SU-DHL-6 (cell line): ENCODE measurements at regions not wholly inside any gene's neighbourhood (a gene's known extent, or its start where the extent isn't known, plus 50 kb on each side); places are given as distances from the start of the nearest gene placed in this dataset.

Experiments used
- H2AFZ ChIP-seq: fragments of 200-600 bp; sonication (generic); 2 replicates; pipeline ENCODE4 v1.6.1; 2014; ENCODE audit warnings: low read depth, mild to moderate bottlenecking, moderate library complexity, mixed read lengths, antibody characterized with exemption, low read length; ENCODE audit not compliant: severe bottlenecking
- H3F3A ChIP-seq: fragments of 200-600 bp; shearing (Covaris generic); 2 replicates; pipeline ENCODE4 v1.6.0; 2016; ENCODE audit warnings: antibody characterized with exemption, mild to moderate bottlenecking; ENCODE audit not compliant: insufficient read depth
- H3K27ac ChIP-seq: fragments of 200-600 bp; sonication (generic); 2 replicates; pipeline ENCODE4 v1.5.1; 2016; ENCODE audit warnings: low read depth, mild to moderate bottlenecking, low read length, moderate library complexity, mixed read lengths
- H3K27me3 ChIP-seq: fragments of 200-600 bp; sonication (generic), shearing (Covaris generic); 2 replicates; pipeline ENCODE4 v1.6.0; 2014; ENCODE audit warnings: mild to moderate bottlenecking, low read length
- H3K36me3 ChIP-seq: fragments of 200-600 bp; sonication (generic); 2 replicates; pipeline ENCODE4 v1.6.1; 2014; ENCODE audit warnings: mild to moderate bottlenecking, low read length, mixed read lengths
- H3K4me2 ChIP-seq: fragments of 300-600, 200-600 bp; shearing (Covaris generic), sonication (generic); 2 replicates; pipeline ENCODE4 v1.6.0; 2014; ENCODE audit warnings: low read length, low read depth, mild to moderate bottlenecking; ENCODE audit not compliant: poor library complexity, severe bottlenecking
- H3K4me3 ChIP-seq: fragments of 200-600 bp; sonication (generic); 2 replicates; pipeline ENCODE4 v1.5.1; 2014; ENCODE audit warnings: antibody characterized with exemption, low read length, mild to moderate bottlenecking, mixed read lengths; ENCODE audit not compliant: insufficient read depth, poor library complexity, severe bottlenecking
- H3K79me2 ChIP-seq: fragments of 200-600 bp; sonication (generic); 2 replicates; pipeline ENCODE4 v1.6.1; 2014; ENCODE audit warnings: mild to moderate bottlenecking, low read length, moderate library complexity; ENCODE audit not compliant: insufficient read depth
- H3K9ac ChIP-seq: fragments of 200-600 bp; sonication (generic); 2 replicates; pipeline ENCODE4 v1.7.0; 2014; ENCODE audit warnings: mild to moderate bottlenecking, low read length
- H3K9me2 ChIP-seq: fragments of 200-600 bp; sonication (generic); replicated peaks from 2 replicates; pipeline ENCODE4 v1.6.1; 2014; ENCODE audit warnings: low read length; ENCODE audit not compliant: insufficient read depth
- H3K9me3 ChIP-seq: fragments of 200-600 bp; sonication (generic); 2 replicates; pipeline ENCODE4 v1.6.1; 2014; ENCODE audit warnings: low read length, mixed read lengths; ENCODE audit not compliant: insufficient read depth
- H4K20me1 ChIP-seq: fragments of 200-600 bp; sonication (generic); 2 replicates; pipeline ENCODE4 v1.6.1; 2014; ENCODE audit warnings: low read depth, mild to moderate bottlenecking, antibody characterized with exemption, low read length, moderate library complexity, mixed read lengths
- CTCF ChIP-seq: fragments of 200-600 bp; sonication (generic); IDR thresholded peaks from one replicate; pipeline ENCODE4 v1.5.1; 2017; ENCODE audit warnings: antibody characterized with exemption, mild to moderate bottlenecking, low read length, moderate library complexity; ENCODE audit not compliant: insufficient read depth, poor library complexity, severe bottlenecking
- EZH2phosphoT487 ChIP-seq: fragments of 200-600 bp; sonication (generic), shearing (Covaris generic); conservative IDR thresholded peaks from 2 replicates; pipeline ENCODE4 v1.6.1; 2018; ENCODE audit warnings: mild to moderate bottlenecking, antibody characterized with exemption, low read length, moderate library complexity, mixed read lengths

DNA sequence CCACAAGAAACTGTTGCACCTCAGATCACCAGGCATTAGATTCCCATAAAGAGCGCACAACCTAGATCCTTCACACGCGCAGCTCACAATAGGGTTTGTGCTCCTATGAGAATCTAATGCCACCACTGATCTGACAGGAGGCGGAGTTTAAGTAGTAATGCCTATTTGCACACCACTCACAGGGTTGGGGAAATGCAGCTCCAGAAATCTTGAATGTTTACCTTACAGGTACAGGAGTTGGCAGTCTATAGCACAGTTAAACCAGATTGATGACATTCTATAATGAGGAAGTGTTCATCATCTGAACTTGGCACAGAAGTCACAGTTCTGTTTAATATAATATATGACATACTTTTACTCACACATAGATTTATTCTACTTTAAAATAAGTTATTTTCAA, 732.2 kb upstream of the ZNF608 start:
- H3K9me2 ChIP-seq = no peaks in the 10 kb centered on the region
- H3F3A ChIP-seq = no peaks in the 10 kb centered on the region
- no peaks in the 10 kb centered on the region for H3K27me3 ChIP-seq
- H3K9ac ChIP-seq = no peak overlapping the region
- H4K20me1 ChIP-seq = no peaks in the 10 kb centered on the region
- H3K27ac ChIP-seq = no peak overlapping the region
- no peaks in the 10 kb centered on the region for H3K79me2 ChIP-seq
- no peak for TF ChIP-seq EZH2phosphoT487
- no peak for TF ChIP-seq CTCF
- no peaks in the 10 kb centered on the region for H3K9me3 ChIP-seq
- H3K36me3 ChIP-seq = no peaks in the 10 kb centered on the region
- no peak overlapping the region for H3K4me2 ChIP-seq
- H2AFZ ChIP-seq = no peak overlapping the region
- H3K4me3 ChIP-seq = no peak overlapping the region

DNA sequence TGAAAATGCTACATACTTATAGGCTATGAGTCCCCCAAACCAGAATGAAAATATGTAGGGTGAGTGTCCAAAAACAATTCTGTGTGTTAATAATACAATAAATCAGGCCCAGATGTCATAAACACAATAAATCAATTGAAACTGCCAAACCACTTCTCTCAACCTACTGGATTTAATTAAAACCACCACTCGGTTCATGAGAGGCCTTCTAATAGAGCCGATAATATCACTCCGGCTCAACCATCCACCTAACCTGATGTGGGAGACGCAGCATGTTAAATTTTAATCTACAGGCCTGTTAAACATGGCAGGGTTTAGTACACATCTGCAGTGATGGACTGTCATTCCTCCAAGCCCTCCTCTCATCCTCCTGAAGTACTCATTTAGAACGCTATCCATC, 734.5 kb upstream of the ZNF608 start:
- H3K4me3 ChIP-seq = no peak overlapping the region
- no peak overlapping the region for H3K27ac ChIP-seq
- no peaks in the 10 kb centered on the region for H3K27me3 ChIP-seq
- no peaks in the 10 kb centered on the region for H3K9me2 ChIP-seq
- no peak overlapping the region for H2AFZ ChIP-seq
- no peak overlapping the region for H3K9ac ChIP-seq
- no peaks in the 10 kb centered on the region for H3F3A ChIP-seq
- H3K79me2 ChIP-seq = no peaks in the 10 kb centered on the region
- no peaks in the 10 kb centered on the region for H3K9me3 ChIP-seq
- no peaks in the 10 kb centered on the region for H4K20me1 ChIP-seq
- H3K4me2 ChIP-seq = no peak overlapping the region
- no peaks in the 10 kb centered on the region for H3K36me3 ChIP-seq
- TF ChIP-seq CTCF = no peak
- no peak for TF ChIP-seq EZH2phosphoT487

- H3K79me2 ChIP-seq = no peaks in the 10 kb centered on the region
- no peaks in the 10 kb centered on the region for H3K9me2 ChIP-seq
- no peaks in the 10 kb centered on the region for H3F3A ChIP-seq
- no peaks in the 10 kb centered on the region for H3K27me3 ChIP-seq
- no peak for TF ChIP-seq CTCF
- TF ChIP-seq EZH2phosphoT487 = no peak
- H3K36me3 ChIP-seq = no peaks in the 10 kb centered on the region
- H3K4me2 ChIP-seq = no peak overlapping the region
- no peaks in the 10 kb centered on the region for H3K9me3 ChIP-seq
- H3K9ac ChIP-seq = no peak overlapping the region
- H3K27ac ChIP-seq = no peak overlapping the region
- no peaks in the 10 kb centered on the region for H4K20me1 ChIP-seq
- no peak overlapping the region for H2AFZ ChIP-seq
- no peak overlapping the region for H3K4me3 ChIP-seq
Measured at GRCh38 chr5:125481506-125482465, 735.3 kb upstream of the ZNF608 start.
